GM21526 (cell line): ENCODE measurements at regions not wholly inside any gene's neighbourhood (a gene's known extent, or its start where the extent isn't known, plus 50 kb on each side); places are given as distances from the start of the nearest gene placed in this dataset.
"Not testable (repeated sequence)": the region's sequence is repeated elsewhere in the genome, so short reads cannot be mapped to it uniquely, and the experiment has no call there.

Experiments used
- ATAC-seq: cut with Tn5 transposase; IDR thresholded peaks from one replicate; pipeline ENCODE4 v1.9.1; 2021; ENCODE audit warnings: moderate library complexity; ENCODE audit not compliant: unreplicated experiment, low FRiP score

- no peak for ATAC-seq
Measured at GRCh38 chr6:6474170-6474920, 114.2 kb upstream of the LY86 start.

- no peak for ATAC-seq
Measured at GRCh38 chr6:6479785-6480184, 108.7 kb upstream of the LY86 start.

GRCh38 chr6:6482256-6482655 is 106.3 kb upstream of the LY86 start:
- ATAC-seq: no peak

- no peak for ATAC-seq
Measured at GRCh38 chr6:6483168-6483567, 105.4 kb upstream of the LY86 start.

GRCh38 chr6:6483733-6484132 is 104.8 kb upstream of the LY86 start:
- no peak for ATAC-seq

GRCh38 chr6:6484681-6485080 is 103.8 kb upstream of the LY86 start:
- ATAC-seq: no peak

- ATAC-seq: no peak
Measured at GRCh38 chr6:6486595-6486994, 101.9 kb upstream of the LY86 start.

- no peak for ATAC-seq
Measured at GRCh38 chr6:6491761-6492160, 96.8 kb upstream of the LY86 start.

GRCh38 chr6:6492675-6493074 is 95.8 kb upstream of the LY86 start:
- no peak for ATAC-seq

- not testable (repeated sequence) for ATAC-seq
Measured at GRCh38 chr6:6494139-6494538, 94.4 kb upstream of the LY86 start.

GRCh38 chr6:6494677-6495076 is 93.8 kb upstream of the LY86 start:
- ATAC-seq: no peak

- no peak for ATAC-seq
Measured at GRCh38 chr6:6495851-6496250, 92.7 kb upstream of the LY86 start.

- no peak for ATAC-seq
Measured at GRCh38 chr6:6497541-6497940, 91.0 kb upstream of the LY86 start.

- ATAC-seq: no peak
Measured at GRCh38 chr6:6497976-6498375, 90.5 kb upstream of the LY86 start.

GRCh38 chr6:6503191-6503590 is 85.3 kb upstream of the LY86 start:
- ATAC-seq: no peak

GRCh38 chr6:6505111-6505510 is 83.4 kb upstream of the LY86 start:
- ATAC-seq: no peak

GRCh38 chr6:6508643-6509042 is 79.9 kb upstream of the LY86 start:
- no peak for ATAC-seq

- ATAC-seq: no peak
Measured at GRCh38 chr6:6509284-6509683, 79.2 kb upstream of the LY86 start.

- ATAC-seq: no peak
Measured at GRCh38 chr6:6512711-6513110, 75.8 kb upstream of the LY86 start.

GRCh38 chr6:6515691-6516607 is 72.6 kb upstream of the LY86 start:
- ATAC-seq: no peak

- no peak for ATAC-seq
Measured at GRCh38 chr6:6516666-6517458, 71.7 kb upstream of the LY86 start.
